ENCODE measurements at regions not wholly inside any gene's neighbourhood (a gene's known extent, or its start where the extent isn't known, plus 50 kb on each side); places are given as distances from the start of the nearest gene placed in this dataset.

DNA sequence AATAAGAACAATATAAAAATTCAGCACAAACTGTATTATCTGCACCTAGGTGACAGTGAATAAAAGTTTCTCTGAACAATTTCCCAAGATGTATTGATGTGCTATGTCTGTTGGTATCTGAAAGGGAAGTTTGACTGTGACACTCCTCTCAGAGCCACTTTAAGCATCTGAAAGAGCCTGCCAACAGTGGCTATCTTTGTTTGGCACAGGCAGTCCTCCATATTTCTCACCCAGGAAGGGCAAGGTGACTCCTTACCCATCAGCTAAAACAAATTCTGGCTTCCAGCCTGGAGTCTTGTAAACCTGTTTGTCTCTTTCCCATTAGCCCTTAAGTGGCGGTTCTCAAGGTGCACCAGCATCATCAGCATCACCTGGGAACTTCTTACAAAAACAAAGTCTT, 122.4 kb upstream of the VGLL2 start:
- Histone ChIP-seq H3K4ac (ENCODE audit: low read length) (no peak overlapping the region), H3K23ac (ENCODE audit: low read depth, low read length, poor library complexity) (no peak overlapping the region), H4K8ac (ENCODE audit: low read depth, low read length) (no peak overlapping the region), H3K18ac (ENCODE audit: low read length) (no peak overlapping the region), H3K79me1 (ENCODE audit: low read depth, low read length) (no peaks in the 10 kb centered on the region), H2AK5ac (ENCODE audit: low read depth, low read length) (no peak overlapping the region), H3K36me3 (replicated peaks in 1 of 2; ENCODE audit: control insufficient read depth in 2 of 2, insufficient read depth in 2 of 2, low read length in 2 of 2) (no peaks in the 10 kb centered on the region), H3K4me3 (ENCODE audit: low read length in 2 of 2) (no peak overlapping the region), H2BK15ac (ENCODE audit: low read length) (no peak overlapping the region), H3K14ac (ENCODE audit: low read length) (no peak overlapping the region), H2BK120ac (ENCODE audit: low read depth, low read length) (no peak overlapping the region), H4K91ac (ENCODE audit: low read depth, low read length, poor library complexity) (no peak overlapping the region), H3K9ac (ENCODE audit: low read depth, low read length, poor library complexity) (no peak overlapping the region), H3K27ac (replicated peaks; ENCODE audit: low read length) (no peak overlapping the region), H3K4me1 (ENCODE audit: control insufficient read depth in 2 of 2, insufficient read depth in 1 of 2, low read depth in 1 of 2, low read length in 2 of 2) (no peaks in the 10 kb centered on the region), H2AFZ (ENCODE audit: low read length) (no peak overlapping the region), H2BK5ac (ENCODE audit: low read length) (no peak overlapping the region), H3K4me2 (ENCODE audit: insufficient read depth, low read length, poor library complexity, severe bottlenecking) (no peak overlapping the region), H3K27me3 (ENCODE audit: control insufficient read depth in 3 of 3, insufficient read depth in 3 of 3, low read depth in 1 of 3, low read length in 3 of 3) (no peaks in the 10 kb centered on the region), H2BK12ac (ENCODE audit: low read length) (no peak overlapping the region), H3K9me3 (replicated peaks in 1 of 2; ENCODE audit: control insufficient read depth in 2 of 2, insufficient read depth in 1 of 2, low read depth in 1 of 2, low read length in 2 of 2) (no peaks in the 10 kb centered on the region)
- no peak for DNase-seq (ENCODE audit: low spot score)
- no CpG with 5 or more reads among the region's 1 CpG for WGBS, 2 donors (ENCODE audit: extremely low coverage in 2 of 2, insufficient read length in 2 of 2, insufficient replicate concordance in 1 of 2)

- no peak overlapping the region for H2AFZ ChIP-seq (ENCODE audit: low read length)
- no peaks in the 10 kb centered on the region for H3K9me3 ChIP-seq (replicated peaks in 1 of 2; ENCODE audit: control insufficient read depth in 2 of 2, insufficient read depth in 1 of 2, low read depth in 1 of 2, low read length in 2 of 2)
- H2BK5ac ChIP-seq (ENCODE audit: low read length), result no peak overlapping the region
- H3K4me1 ChIP-seq (ENCODE audit: control insufficient read depth in 2 of 2, insufficient read depth in 1 of 2, low read depth in 1 of 2, low read length in 2 of 2), result no peaks in the 10 kb centered on the region
- H3K4ac ChIP-seq (ENCODE audit: low read length), result no peak overlapping the region
- H3K18ac ChIP-seq (ENCODE audit: low read length), result no peak overlapping the region
- H3K79me1 ChIP-seq (ENCODE audit: low read depth, low read length), result no peaks in the 10 kb centered on the region
- no peak overlapping the region for H2AK5ac ChIP-seq (ENCODE audit: low read depth, low read length)
- H3K36me3 ChIP-seq (replicated peaks in 1 of 2; ENCODE audit: control insufficient read depth in 2 of 2, insufficient read depth in 2 of 2, low read length in 2 of 2), result no peaks in the 10 kb centered on the region
- no peak overlapping the region for H2BK12ac ChIP-seq (ENCODE audit: low read length)
- H3K14ac ChIP-seq (ENCODE audit: low read length), result no peak overlapping the region
- no peak overlapping the region for H4K91ac ChIP-seq (ENCODE audit: low read depth, low read length, poor library complexity)
- no peak overlapping the region for H3K27ac ChIP-seq (replicated peaks; ENCODE audit: low read length)
- H4K8ac ChIP-seq (ENCODE audit: low read depth, low read length), result no peak overlapping the region
- no peak overlapping the region for H3K23ac ChIP-seq (ENCODE audit: low read depth, low read length, poor library complexity)
- no peak overlapping the region for H3K4me2 ChIP-seq (ENCODE audit: insufficient read depth, low read length, poor library complexity, severe bottlenecking)
- no peak overlapping the region for H3K4me3 ChIP-seq (ENCODE audit: low read length in 2 of 2)
- WGBS, 2 donors (ENCODE audit: extremely low coverage in 2 of 2, insufficient read length in 2 of 2, insufficient replicate concordance in 1 of 2), result no CpG with 5 or more reads among the region's 2 CpGs
- no peak for DNase-seq (ENCODE audit: low spot score)
- no peaks in the 10 kb centered on the region for H3K27me3 ChIP-seq (ENCODE audit: control insufficient read depth in 3 of 3, insufficient read depth in 3 of 3, low read depth in 1 of 3, low read length in 3 of 3)
- no peak overlapping the region for H3K9ac ChIP-seq (ENCODE audit: low read depth, low read length, poor library complexity)
- no peak overlapping the region for H2BK15ac ChIP-seq (ENCODE audit: low read length)
- no peak overlapping the region for H2BK120ac ChIP-seq (ENCODE audit: low read depth, low read length)
Observed at GRCh38 chr6:117143647-117144046, 121.7 kb upstream of the VGLL2 start.

DNA sequence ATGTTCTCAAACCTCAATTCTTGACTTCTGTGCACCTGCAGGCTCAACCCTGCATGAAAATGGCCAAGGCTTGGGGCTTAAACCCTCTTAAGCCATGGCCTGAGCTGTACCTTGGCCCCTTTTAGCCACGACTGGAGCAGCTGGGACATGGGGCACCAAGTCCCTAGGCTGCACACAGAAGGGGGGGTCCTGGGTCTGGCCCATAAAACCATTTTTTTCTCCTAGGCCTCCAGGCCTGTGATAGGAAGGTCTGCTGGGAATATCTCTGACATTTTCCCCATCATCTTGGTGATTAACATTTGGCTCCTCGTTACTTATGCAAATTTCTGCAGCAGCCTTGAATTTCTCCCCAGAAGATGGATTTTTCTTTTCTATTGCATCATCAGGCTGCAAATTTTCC, 119.4 kb upstream of the VGLL2 start:
- Histone ChIP-seq H3K79me1 (ENCODE audit: low read depth, low read length) (no peaks in the 10 kb centered on the region), H3K18ac (ENCODE audit: low read length) (no peak overlapping the region), H3K9ac (ENCODE audit: low read depth, low read length, poor library complexity) (no peak overlapping the region), H2BK12ac (ENCODE audit: low read length) (no peak overlapping the region), H3K4me2 (ENCODE audit: insufficient read depth, low read length, poor library complexity, severe bottlenecking) (no peak overlapping the region), H3K27ac (replicated peaks; ENCODE audit: low read length) (no peak overlapping the region), H2AFZ (ENCODE audit: low read length) (no peak overlapping the region), H2AK5ac (ENCODE audit: low read depth, low read length) (no peak overlapping the region), H3K27me3 (ENCODE audit: control insufficient read depth in 3 of 3, insufficient read depth in 3 of 3, low read depth in 1 of 3, low read length in 3 of 3) (no peaks in the 10 kb centered on the region), H3K14ac (ENCODE audit: low read length) (no peak overlapping the region), H2BK5ac (ENCODE audit: low read length) (no peak overlapping the region), H3K4me3 (ENCODE audit: low read length in 2 of 2) (no peak overlapping the region), H3K4ac (ENCODE audit: low read length) (no peak overlapping the region), H3K9me3 (replicated peaks in 1 of 2; ENCODE audit: control insufficient read depth in 2 of 2, insufficient read depth in 1 of 2, low read depth in 1 of 2, low read length in 2 of 2) (no peaks in the 10 kb centered on the region), H4K8ac (ENCODE audit: low read depth, low read length) (no peak overlapping the region), H2BK15ac (ENCODE audit: low read length) (no peak overlapping the region), H3K4me1 (ENCODE audit: control insufficient read depth in 2 of 2, insufficient read depth in 1 of 2, low read depth in 1 of 2, low read length in 2 of 2) (no peaks in the 10 kb centered on the region), H2BK120ac (ENCODE audit: low read depth, low read length) (no peak overlapping the region), H3K23ac (ENCODE audit: low read depth, low read length, poor library complexity) (no peak overlapping the region), H3K36me3 (replicated peaks in 1 of 2; ENCODE audit: control insufficient read depth in 2 of 2, insufficient read depth in 2 of 2, low read length in 2 of 2) (no peaks in the 10 kb centered on the region), H4K91ac (ENCODE audit: low read depth, low read length, poor library complexity) (no peak overlapping the region)
- no peak for DNase-seq (ENCODE audit: low spot score)
- no CpG with 5 or more reads among the region's 2 CpGs for WGBS, 2 donors (ENCODE audit: extremely low coverage in 2 of 2, insufficient read length in 2 of 2, insufficient replicate concordance in 1 of 2)

DNA sequence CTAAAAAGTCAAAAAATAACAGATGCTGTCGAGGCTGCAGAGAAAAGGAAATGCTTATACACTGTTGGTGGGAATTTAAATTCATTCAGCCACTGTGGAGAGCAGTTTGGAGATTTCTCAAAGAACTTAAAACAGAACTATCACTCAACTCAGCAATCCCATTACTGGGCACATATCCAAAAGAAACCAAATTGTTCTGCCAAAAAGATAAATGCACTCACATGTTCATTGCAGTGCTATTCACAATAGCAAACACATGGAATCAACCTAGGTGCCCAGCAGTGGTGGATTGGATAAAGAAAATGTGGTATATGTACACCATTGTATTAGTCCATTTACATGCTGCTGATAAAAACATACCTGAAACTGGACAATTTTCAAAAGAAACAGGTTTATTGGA, 116.0 kb upstream of the VGLL2 start:
- H3K4me3 ChIP-seq (ENCODE audit: low read length in 2 of 2), result no peak overlapping the region
- no peak for DNase-seq (ENCODE audit: low spot score)
- no peak overlapping the region for H2AK5ac ChIP-seq (ENCODE audit: low read depth, low read length)
- no peak overlapping the region for H2AFZ ChIP-seq (ENCODE audit: low read length)
- no peak overlapping the region for H2BK12ac ChIP-seq (ENCODE audit: low read length)
- no peaks in the 10 kb centered on the region for H3K27me3 ChIP-seq (ENCODE audit: control insufficient read depth in 3 of 3, insufficient read depth in 3 of 3, low read depth in 1 of 3, low read length in 3 of 3)
- WGBS, 2 donors (ENCODE audit: extremely low coverage in 2 of 2, insufficient read length in 2 of 2, insufficient replicate concordance in 1 of 2), result no CpG with 5 or more reads among the region's 1 CpG
- no peak overlapping the region for H2BK15ac ChIP-seq (ENCODE audit: low read length)
- no peak overlapping the region for H3K4me2 ChIP-seq (ENCODE audit: insufficient read depth, low read length, poor library complexity, severe bottlenecking)
- H2BK120ac ChIP-seq (ENCODE audit: low read depth, low read length), result no peak overlapping the region
- H2BK5ac ChIP-seq (ENCODE audit: low read length), result no peak overlapping the region
- no peak overlapping the region for H3K18ac ChIP-seq (ENCODE audit: low read length)
- H3K14ac ChIP-seq (ENCODE audit: low read length), result no peak overlapping the region
- H4K8ac ChIP-seq (ENCODE audit: low read depth, low read length), result no peak overlapping the region
- H3K23ac ChIP-seq (ENCODE audit: low read depth, low read length, poor library complexity), result no peak overlapping the region
- no peaks in the 10 kb centered on the region for H3K79me1 ChIP-seq (ENCODE audit: low read depth, low read length)
- no peak overlapping the region for H3K4ac ChIP-seq (ENCODE audit: low read length)
- no peak overlapping the region for H4K91ac ChIP-seq (ENCODE audit: low read depth, low read length, poor library complexity)
- H3K9me3 ChIP-seq (replicated peaks in 1 of 2; ENCODE audit: control insufficient read depth in 2 of 2, insufficient read depth in 1 of 2, low read depth in 1 of 2, low read length in 2 of 2), result no peaks in the 10 kb centered on the region
- H3K36me3 ChIP-seq (replicated peaks in 1 of 2; ENCODE audit: control insufficient read depth in 2 of 2, insufficient read depth in 2 of 2, low read length in 2 of 2), result no peaks in the 10 kb centered on the region
- H3K27ac ChIP-seq (replicated peaks; ENCODE audit: low read length), result no peak overlapping the region
- no peak overlapping the region for H3K9ac ChIP-seq (ENCODE audit: low read depth, low read length, poor library complexity)
- H3K4me1 ChIP-seq (ENCODE audit: control insufficient read depth in 2 of 2, insufficient read depth in 1 of 2, low read depth in 1 of 2, low read length in 2 of 2), result no peaks in the 10 kb centered on the region
